Keratinocyte (primary cell): ENCODE measurements at regions not wholly inside any gene's neighbourhood (a gene's known extent, or its start where the extent isn't known, plus 50 kb on each side); places are given as distances from the start of the nearest gene placed in this dataset.

ENCODE experiments used
- EZH2 ChIP-seq: IDR thresholded peaks from one replicate; pipeline ENCODE4 v1.6.1; 2012; ENCODE audit warnings: inconsistent platforms, mild to moderate bottlenecking, low read length, moderate library complexity
- TF ChIP-seq, protein P1 (sequence below), 3 experiments: IDR thresholded peaks in 1 of 3; conservative IDR thresholded peaks in 1 of 3; optimal IDR thresholded peaks in 1 of 3; 2 replicates in 2 of 3; 3 replicates in 1 of 3; pipeline versions ENCODE3 to v1.5.1; 2011; ENCODE audit warnings: low read length in 3 of 3, mild to moderate bottlenecking in 3 of 3, moderate library complexity in 2 of 3, control low read depth in 1 of 3, inconsistent platforms in 1 of 3; ENCODE audit not compliant: insufficient read depth in 2 of 3; ENCODE audit errors: extremely low read depth in 1 of 3

DNA sequence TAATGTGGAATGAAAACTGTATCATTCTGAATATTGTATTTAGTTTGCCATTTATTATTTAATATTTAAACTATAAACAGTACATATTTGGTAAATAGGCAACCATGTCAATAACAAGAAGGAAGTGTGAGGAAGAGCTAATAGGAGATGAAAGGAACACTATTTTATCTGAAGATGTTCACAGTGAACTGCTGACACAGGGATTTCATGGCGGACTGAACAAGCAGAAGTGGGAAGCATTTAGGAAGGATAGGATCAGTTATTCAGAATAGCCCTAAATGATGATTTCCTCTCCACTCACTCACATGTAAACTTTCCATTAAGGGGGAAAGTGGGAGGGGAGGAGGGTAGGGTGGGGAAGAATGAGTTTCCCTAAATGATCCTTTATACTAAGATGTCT, 682.4 kb downstream of the TOX3 start:
- TF ChIP-seq, protein P1, sequence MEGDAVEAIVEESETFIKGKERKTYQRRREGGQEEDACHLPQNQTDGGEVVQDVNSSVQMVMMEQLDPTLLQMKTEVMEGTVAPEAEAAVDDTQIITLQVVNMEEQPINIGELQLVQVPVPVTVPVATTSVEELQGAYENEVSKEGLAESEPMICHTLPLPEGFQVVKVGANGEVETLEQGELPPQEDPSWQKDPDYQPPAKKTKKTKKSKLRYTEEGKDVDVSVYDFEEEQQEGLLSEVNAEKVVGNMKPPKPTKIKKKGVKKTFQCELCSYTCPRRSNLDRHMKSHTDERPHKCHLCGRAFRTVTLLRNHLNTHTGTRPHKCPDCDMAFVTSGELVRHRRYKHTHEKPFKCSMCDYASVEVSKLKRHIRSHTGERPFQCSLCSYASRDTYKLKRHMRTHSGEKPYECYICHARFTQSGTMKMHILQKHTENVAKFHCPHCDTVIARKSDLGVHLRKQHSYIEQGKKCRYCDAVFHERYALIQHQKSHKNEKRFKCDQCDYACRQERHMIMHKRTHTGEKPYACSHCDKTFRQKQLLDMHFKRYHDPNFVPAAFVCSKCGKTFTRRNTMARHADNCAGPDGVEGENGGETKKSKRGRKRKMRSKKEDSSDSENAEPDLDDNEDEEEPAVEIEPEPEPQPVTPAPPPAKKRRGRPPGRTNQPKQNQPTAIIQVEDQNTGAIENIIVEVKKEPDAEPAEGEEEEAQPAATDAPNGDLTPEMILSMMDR (optimal IDR thresholded peaks at IDR 0.05 in 1 of 3, IDR thresholded peaks at IDR 0.05 in 1 of 3, conservative IDR thresholded peaks at IDR 0.05 in 1 of 3; ENCODE audit: extremely low read depth in 1 of 3, insufficient read depth in 2 of 3, low read length in 3 of 3) = no peak
- TF ChIP-seq EZH2 = no peak
